GM12872 (cell line): ENCODE measurements at regions not wholly inside any gene's neighbourhood (a gene's known extent, or its start where the extent isn't known, plus 50 kb on each side); places are given as distances from the start of the nearest gene placed in this dataset.

Source experiments
- CTCF ChIP-seq: IDR thresholded peaks from 3 replicates; pipeline ENCODE4 v1.5.1; 2011; ENCODE audit warnings: low read depth, mild to moderate bottlenecking, low read length, moderate library complexity; ENCODE audit not compliant: insufficient read depth

- TF ChIP-seq CTCF = no peak
Observed at GRCh38 chr20:50293284-50294139, 102.9 kb downstream of the CEBPB start.

GRCh38 chr20:50294164-50295088, 103.8 kb downstream of the CEBPB start:
- no peak for TF ChIP-seq CTCF

GRCh38 chr20:50295345-50295744, 104.7 kb downstream of the CEBPB start:
- TF ChIP-seq CTCF = no peak

- TF ChIP-seq CTCF = no peak
Observed at GRCh38 chr20:50295762-50296449, 105.3 kb downstream of the CEBPB start.

GRCh38 chr20:50296450-50297375, 106.1 kb downstream of the CEBPB start:
- no peak for TF ChIP-seq CTCF

GRCh38 chr20:50297498-50298376, 107.1 kb downstream of the CEBPB start:
- TF ChIP-seq CTCF = no peak
